ENCODE measurements at regions not wholly inside any gene's neighbourhood (a gene's known extent, or its start where the extent isn't known, plus 50 kb on each side); places are given as distances from the start of the nearest gene placed in this dataset.

- in situ Hi-C loops (cut with MboI; ENCODE audit: low pct_unique_long_range_greater_than_20kb, low sequenced_read_pairs, unreplicated experiment): no loop called here
- no peak for DNase-seq (ENCODE audit: low spot score)
- TF ChIP-seq CTCF (IDR thresholded peaks at IDR 0.05; ENCODE audit: extremely low read depth, insufficient read depth, missing control alignments): no peak
Observed at GRCh38 chr1:68293122-68293521, 60.8 kb upstream of the WLS start.

- no peak for TF ChIP-seq CTCF (IDR thresholded peaks at IDR 0.05; ENCODE audit: extremely low read depth, insufficient read depth, missing control alignments)
- no peak for DNase-seq (ENCODE audit: low spot score)
- in situ Hi-C loops (cut with MboI; ENCODE audit: low pct_unique_long_range_greater_than_20kb, low sequenced_read_pairs, unreplicated experiment): no loop called here
Observed at GRCh38 chr1:68291688-68292384, 59.5 kb upstream of the WLS start.

- in situ Hi-C loops (cut with MboI; ENCODE audit: low pct_unique_long_range_greater_than_20kb, low sequenced_read_pairs, unreplicated experiment): no loop called here
Observed at GRCh38 chr1:68287241-68287640, 54.9 kb upstream of the WLS start.

GRCh38 chr1:68285046-68285445 lies 52.7 kb upstream of the WLS start:
- no peak for TF ChIP-seq CTCF (IDR thresholded peaks at IDR 0.05; ENCODE audit: extremely low read depth, insufficient read depth, missing control alignments)
- no peak for DNase-seq (ENCODE audit: low spot score)
- in situ Hi-C loops (cut with MboI; ENCODE audit: low pct_unique_long_range_greater_than_20kb, low sequenced_read_pairs, unreplicated experiment): no loop called here

More at GRCh38 chr1:68287241-68287640, 54.9 kb upstream of the WLS start:
- no peak for TF ChIP-seq CTCF (IDR thresholded peaks at IDR 0.05; ENCODE audit: extremely low read depth, insufficient read depth, missing control alignments)
- no peak for DNase-seq (ENCODE audit: low spot score)

- DNase-seq (ENCODE audit: low spot score): no peak
- no peak for TF ChIP-seq CTCF (IDR thresholded peaks at IDR 0.05; ENCODE audit: extremely low read depth, insufficient read depth, missing control alignments)
- in situ Hi-C loops (cut with MboI; ENCODE audit: low pct_unique_long_range_greater_than_20kb, low sequenced_read_pairs, unreplicated experiment): no loop called here
Observed at GRCh38 chr1:68281946-68282615, 49.8 kb upstream of the WLS start.

All from GM13977 (cell line).